NCI-H1694 treated with DMSO at 0.1 percent for 48 hours (cell line): ENCODE measurements at regions not wholly inside any gene's neighbourhood (a gene's known extent, or its start where the extent isn't known, plus 50 kb on each side); places are given as distances from the start of the nearest gene placed in this dataset.
"Not testable (repeated sequence)": the region's sequence is repeated elsewhere in the genome, so short reads cannot be mapped to it uniquely, and the experiment has no call there.

Source experiments
- DNase-seq: peaks from one replicate; lab custom pipeline; 2025; lab: John Stamatoyannopoulos, UW

- DNase-seq, result no peak
Observed at GRCh38 chr9:75282047-75282446, 193.7 kb downstream of the OSTF1 start.

- no peak for DNase-seq
Observed at GRCh38 chr9:75289332-75289731, 201.0 kb downstream of the OSTF1 start.

GRCh38 chr9:75299324-75299723 lies 211.0 kb downstream of the OSTF1 start:
- no peak for DNase-seq

GRCh38 chr9:75333624-75334023 lies 245.3 kb downstream of the OSTF1 start:
- no peak for DNase-seq

- no peak for DNase-seq
Observed at GRCh38 chr9:75358846-75359245, 270.5 kb downstream of the OSTF1 start.

GRCh38 chr9:75359638-75360037 lies 271.3 kb downstream of the OSTF1 start:
- DNase-seq, result no peak

- no peak for DNase-seq
Observed at GRCh38 chr9:75360252-75360651, 271.9 kb downstream of the OSTF1 start.

GRCh38 chr9:75362446-75362845 lies 274.1 kb downstream of the OSTF1 start:
- DNase-seq, result not testable (repeated sequence)

GRCh38 chr9:75365196-75365595 lies 276.9 kb downstream of the OSTF1 start:
- DNase-seq, result no peak

- no peak for DNase-seq
Observed at GRCh38 chr9:75369989-75370388, 281.7 kb downstream of the OSTF1 start.

- no peak for DNase-seq
Observed at GRCh38 chr9:75372499-75373268, 284.4 kb downstream of the OSTF1 start.

- no peak for DNase-seq
Observed at GRCh38 chr9:75376680-75377254, 288.5 kb downstream of the OSTF1 start.

GRCh38 chr9:75378036-75378435 lies 289.7 kb downstream of the OSTF1 start:
- DNase-seq, result no peak

GRCh38 chr9:75378926-75379325 lies 290.6 kb downstream of the OSTF1 start:
- no peak for DNase-seq

- DNase-seq, result no peak
Observed at GRCh38 chr9:75382126-75382525, 293.8 kb downstream of the OSTF1 start.

- not testable (repeated sequence) for DNase-seq
Observed at GRCh38 chr9:75383420-75384034, 295.2 kb downstream of the OSTF1 start.

- DNase-seq, result no peak
Observed at GRCh38 chr9:75385236-75385635, 296.9 kb downstream of the OSTF1 start.

GRCh38 chr9:75389101-75389500 lies 300.8 kb downstream of the OSTF1 start:
- DNase-seq, result no peak

GRCh38 chr9:75390951-75391350 lies 302.6 kb downstream of the OSTF1 start:
- no peak for DNase-seq

- DNase-seq, result no peak
Observed at GRCh38 chr9:75391497-75391896, 303.2 kb downstream of the OSTF1 start.

GRCh38 chr9:75395336-75395735 lies 307.0 kb downstream of the OSTF1 start:
- DNase-seq, result no peak

GRCh38 chr9:75397836-75398235 lies 309.5 kb downstream of the OSTF1 start:
- no peak for DNase-seq

- no peak for DNase-seq
Observed at GRCh38 chr9:75408391-75408790, 320.1 kb downstream of the OSTF1 start.
